ENCODE measurements at regions not wholly inside any gene's neighbourhood (a gene's known extent, or its start where the extent isn't known, plus 50 kb on each side); places are given as distances from the start of the nearest gene placed in this dataset.

GRCh38 chr20:22511943-22512910 is 72.1 kb downstream of the FOXA2 start (continued):
- TF ChIP-seq, protein P1, sequence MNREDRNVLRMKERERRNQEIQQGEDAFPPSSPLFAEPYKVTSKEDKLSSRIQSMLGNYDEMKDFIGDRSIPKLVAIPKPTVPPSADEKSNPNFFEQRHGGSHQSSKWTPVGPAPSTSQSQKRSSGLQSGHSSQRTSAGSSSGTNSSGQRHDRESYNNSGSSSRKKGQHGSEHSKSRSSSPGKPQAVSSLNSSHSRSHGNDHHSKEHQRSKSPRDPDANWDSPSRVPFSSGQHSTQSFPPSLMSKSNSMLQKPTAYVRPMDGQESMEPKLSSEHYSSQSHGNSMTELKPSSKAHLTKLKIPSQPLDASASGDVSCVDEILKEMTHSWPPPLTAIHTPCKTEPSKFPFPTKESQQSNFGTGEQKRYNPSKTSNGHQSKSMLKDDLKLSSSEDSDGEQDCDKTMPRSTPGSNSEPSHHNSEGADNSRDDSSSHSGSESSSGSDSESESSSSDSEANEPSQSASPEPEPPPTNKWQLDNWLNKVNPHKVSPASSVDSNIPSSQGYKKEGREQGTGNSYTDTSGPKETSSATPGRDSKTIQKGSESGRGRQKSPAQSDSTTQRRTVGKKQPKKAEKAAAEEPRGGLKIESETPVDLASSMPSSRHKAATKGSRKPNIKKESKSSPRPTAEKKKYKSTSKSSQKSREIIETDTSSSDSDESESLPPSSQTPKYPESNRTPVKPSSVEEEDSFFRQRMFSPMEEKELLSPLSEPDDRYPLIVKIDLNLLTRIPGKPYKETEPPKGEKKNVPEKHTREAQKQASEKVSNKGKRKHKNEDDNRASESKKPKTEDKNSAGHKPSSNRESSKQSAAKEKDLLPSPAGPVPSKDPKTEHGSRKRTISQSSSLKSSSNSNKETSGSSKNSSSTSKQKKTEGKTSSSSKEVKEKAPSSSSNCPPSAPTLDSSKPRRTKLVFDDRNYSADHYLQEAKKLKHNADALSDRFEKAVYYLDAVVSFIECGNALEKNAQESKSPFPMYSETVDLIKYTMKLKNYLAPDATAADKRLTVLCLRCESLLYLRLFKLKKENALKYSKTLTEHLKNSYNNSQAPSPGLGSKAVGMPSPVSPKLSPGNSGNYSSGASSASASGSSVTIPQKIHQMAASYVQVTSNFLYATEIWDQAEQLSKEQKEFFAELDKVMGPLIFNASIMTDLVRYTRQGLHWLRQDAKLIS (CRISPR knock-in tag; IDR thresholded peaks at IDR 0.05), result peak; percentile 32
- no peak for TF ChIP-seq ZNF652 (CRISPR knock-in tag; IDR thresholded peaks at IDR 0.05; ENCODE audit: borderline replicate concordance, low read depth)
- peak; percentile 95 for TF ChIP-seq RFXAP (CRISPR knock-in tag; IDR thresholded peaks at IDR 0.05; ENCODE audit: borderline replicate concordance)
- no peak for TF ChIP-seq ZNF558 (CRISPR knock-in tag; IDR thresholded peaks at IDR 0.05; ENCODE audit: borderline replicate concordance)
- TF ChIP-seq, protein P2, sequence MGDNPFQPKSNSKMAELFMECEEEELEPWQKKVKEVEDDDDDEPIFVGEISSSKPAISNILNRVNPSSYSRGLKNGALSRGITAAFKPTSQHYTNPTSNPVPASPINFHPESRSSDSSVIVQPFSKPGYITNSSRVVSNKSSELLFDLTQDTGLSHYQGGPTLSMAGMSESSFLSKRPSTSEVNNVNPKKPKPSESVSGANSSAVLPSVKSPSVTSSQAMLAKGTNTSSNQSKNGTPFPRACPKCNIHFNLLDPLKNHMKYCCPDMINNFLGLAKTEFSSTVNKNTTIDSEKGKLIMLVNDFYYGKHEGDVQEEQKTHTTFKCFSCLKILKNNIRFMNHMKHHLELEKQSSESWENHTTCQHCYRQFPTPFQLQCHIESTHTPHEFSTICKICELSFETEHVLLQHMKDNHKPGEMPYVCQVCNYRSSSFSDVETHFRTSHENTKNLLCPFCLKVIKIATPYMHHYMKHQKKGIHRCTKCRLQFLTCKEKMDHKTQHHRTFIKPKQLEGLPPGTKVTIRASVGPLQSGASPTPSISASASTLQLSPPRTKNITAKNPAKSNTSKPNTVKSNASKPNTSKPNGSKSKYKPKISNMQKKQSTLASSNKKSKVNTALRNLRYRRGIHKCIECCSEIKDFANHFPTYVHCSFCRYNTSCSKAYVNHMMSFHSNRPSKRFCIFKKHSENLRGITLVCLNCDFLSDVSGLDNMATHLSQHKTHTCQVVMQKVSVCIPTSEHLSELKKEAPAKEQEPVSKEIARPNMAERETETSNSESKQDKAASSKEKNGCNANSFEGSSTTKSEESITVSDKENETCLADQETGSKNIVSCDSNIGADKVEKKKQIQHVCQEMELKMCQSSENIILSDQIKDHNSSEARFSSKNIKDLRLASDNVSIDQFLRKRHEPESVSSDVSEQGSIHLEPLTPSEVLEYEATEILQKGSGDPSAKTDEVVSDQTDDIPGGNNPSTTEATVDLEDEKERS (CRISPR knock-in tag; IDR thresholded peaks at IDR 0.05), result no peak; the same call in none of the 2 replicates
- TF ChIP-seq HDAC1 (CRISPR knock-in tag; IDR thresholded peaks at IDR 0.05), result peak; percentile 86
- TF ChIP-seq ZNF878 (CRISPR knock-in tag; IDR thresholded peaks at IDR 0.05), result peak; percentile 90
- TF ChIP-seq SAP130 (CRISPR knock-in tag; IDR thresholded peaks at IDR 0.05; ENCODE audit: low read depth), result peak; percentile 93
- peak; percentile 77; the same call in 1 of the 2 replicates for TF ChIP-seq HINFP (CRISPR knock-in tag; IDR thresholded peaks at IDR 0.05; ENCODE audit: low read depth)
- TF ChIP-seq ZNF839 (CRISPR knock-in tag; IDR thresholded peaks at IDR 0.05; ENCODE audit: borderline replicate concordance), result no peak
- no peak for TF ChIP-seq HNRNPK (IDR thresholded peaks at IDR 0.05; ENCODE audit: low read depth, low read length, poor library complexity, severe bottlenecking)
- TF ChIP-seq KMT2B (CRISPR knock-in tag; IDR thresholded peaks at IDR 0.05), result peak; percentile 46
- TF ChIP-seq NFIC (IDR thresholded peaks at IDR 0.05; ENCODE audit: low read length), result peak; percentile 96
- no peak for TF ChIP-seq ATRX (CRISPR knock-in tag; IDR thresholded peaks at IDR 0.05; ENCODE audit: borderline replicate concordance)
- TF ChIP-seq AKAP8 (CRISPR knock-in tag; IDR thresholded peaks at IDR 0.05), result peak; percentile 44; the same call in 1 of the 2 replicates

All from HepG2 (cell line).